CD4-positive, alpha-beta T cell (primary cell): ENCODE measurements at regions not wholly inside any gene's neighbourhood (a gene's known extent, or its start where the extent isn't known, plus 50 kb on each side); places are given as distances from the start of the nearest gene placed in this dataset.
"Not testable (repeated sequence)": the region's sequence is repeated elsewhere in the genome, so short reads cannot be mapped to it uniquely, and the experiment has no call there.

Experiments
- ATAC-seq: fragments of 200-7000 bp; cut with Tn5 transposase; one replicate; pipeline ENCODE4 v1.10.0; 2022; ENCODE audit warnings: mild to moderate bottlenecking; ENCODE audit not compliant: poor library complexity
- CTCF ChIA-PET: fragments of 350-600 bp; sonication (Branson Sonifier 250); formaldehyde crosslinking; loops from one replicate; lab custom pipeline; 2021; ENCODE audit warnings: antibody characterized with exemption, inconsistent platforms; lab: Charles Lee
- POLR2A ChIA-PET: fragments of 350-600 bp; sonication (Branson Sonifier 250); formaldehyde crosslinking; loops from one replicate; lab custom pipeline; 2021; ENCODE audit warnings: antibody characterized with exemption, inconsistent platforms; lab: Charles Lee
- DNase-seq, 14 experiments: peaks; one replicate each; pipeline ENCODE4 v3.0.0-alpha.2; 2013 to 2020; ENCODE audit warnings: mixed read lengths in 2 of 14
- H3K27ac ChIP-seq, 2 donors: one replicate each; pipeline versions ENCODE4 v1.5.1 to v1.7.0; 2013; ENCODE audit warnings: low read length in 2 of 2, low read depth in 1 of 2, mild to moderate bottlenecking in 1 of 2
- H3K27me3 ChIP-seq, 2 experiments: 1 replicate in 1 of 2; 2 replicates in 1 of 2; pipeline versions ENCODE4 v1.6.1 to v1.7.0; 2013; ENCODE audit warnings: low read length in 2 of 2, control low read depth in 1 of 2, mild to moderate bottlenecking in 1 of 2, moderate library complexity in 1 of 2; ENCODE audit not compliant: insufficient read depth in 2 of 2, control insufficient read depth in 1 of 2
- H3K36me3 ChIP-seq: one replicate; pipeline ENCODE4 v1.6.1; 2013; ENCODE audit warnings: low read length, control low read depth; ENCODE audit not compliant: insufficient read depth
- H3K4me1 ChIP-seq: one replicate; pipeline ENCODE4 v1.6.1; 2013; ENCODE audit warnings: low read length, control low read depth; ENCODE audit not compliant: insufficient read depth
- H3K4me3 ChIP-seq: one replicate; pipeline ENCODE4 v1.5.1; 2013; ENCODE audit warnings: mild to moderate bottlenecking, low read length, moderate library complexity
- H3K9me3 ChIP-seq, 2 experiments: 1 replicate in 1 of 2; 2 replicates in 1 of 2; pipeline versions ENCODE4 v1.6.1 to v1.7.0; 2013; ENCODE audit warnings: low read length in 2 of 2, mild to moderate bottlenecking in 2 of 2, control low read depth in 1 of 2, moderate library complexity in 1 of 2; ENCODE audit not compliant: control insufficient read depth in 1 of 2, insufficient read depth in 1 of 2
- H3K27ac Mint-ChIP-seq: one replicate; pipeline ENCODE4 v1.8.0; 2020; ENCODE audit warnings: mixed read lengths
- H3K27me3 Mint-ChIP-seq: one replicate; pipeline ENCODE4 v1.8.0; 2021; ENCODE audit warnings: mixed read lengths
- H3K36me3 Mint-ChIP-seq: one replicate; pipeline ENCODE4 v1.8.0; 2021; ENCODE audit warnings: low read depth, mixed read lengths
- H3K4me1 Mint-ChIP-seq: one replicate; pipeline ENCODE4 v1.8.0; 2021; ENCODE audit warnings: low read depth, mixed read lengths
- H3K4me3 Mint-ChIP-seq: one replicate; pipeline ENCODE4 v1.8.0; 2020; ENCODE audit warnings: mild to moderate bottlenecking, mixed read lengths
- H3K9me3 Mint-ChIP-seq: one replicate; pipeline ENCODE4 v1.8.0; 2020; ENCODE audit warnings: mixed read lengths
- CTCF ChIP-seq: fragments of 200-600 bp; IDR thresholded peaks from one replicate; pipeline ENCODE4 v1.8.0; 2022; ENCODE audit warnings: antibody characterized with exemption, mild to moderate bottlenecking
- intact Hi-C, 2 experiments: fragments of 100-400 bp; cut with DNase I in 1 of 2; cut with micrococcal nuclease in 1 of 2; formaldehyde crosslinking; loops; one replicate each; pipeline versions ENCODE4 v1.15.1 to v1.9.0; 2023 to 2025; cut with DNase I, micrococcal nuclease

- CTCF ChIA-PET, result no interaction called here
- Mint-ChIP-seq H3K36me3 (peaks cover 47% of the 10 kb centered on the region), H3K4me1 (peaks cover 57% of the 10 kb centered on the region), H3K27me3 (no peaks in the 10 kb centered on the region), H3K27ac (no peak overlapping the region), H3K9me3 (no peaks in the 10 kb centered on the region), H3K4me3 (no peak overlapping the region)
- POLR2A ChIA-PET, result no interaction called here
- Histone ChIP-seq H3K4me1 (peaks cover 59% of the 10 kb centered on the region), H3K27me3 (no peaks in the 10 kb centered on the region), H3K9me3 (no peaks in the 10 kb centered on the region), H3K27ac (no peak overlapping the region), H3K4me3 (no peak overlapping the region), H3K36me3 (peaks cover 46% of the 10 kb centered on the region)
- TF ChIP-seq CTCF, result no peak
- DNase-seq (no peak), ATAC-seq (no peak)
- intact Hi-C loops, result loop anchor here in 1 of 2 experiments (5.0 kb wide), 1 partner anchor 354 kb away; no protein-coding TSS in a partner anchor
Measured at GRCh38 chr17:45580924-45581323, 90.4 kb upstream of the PLEKHM1 start.

- intact Hi-C loops, result loop anchor here in 1 of 2 experiments (5.0 kb wide), 1 partner anchor 355 kb away; no protein-coding TSS in a partner anchor
- no peak for ATAC-seq
- Histone ChIP-seq H3K4me1 (peaks cover 59% of the 10 kb centered on the region), H3K4me3 (no peak overlapping the region), H3K36me3 (peaks cover 40% of the 10 kb centered on the region), H3K27ac (no peak overlapping the region), H3K9me3 (no peaks in the 10 kb centered on the region), H3K27me3 (no peaks in the 10 kb centered on the region)
- Mint-ChIP-seq H3K27me3 (no peaks in the 10 kb centered on the region), H3K4me3 (no peak overlapping the region), H3K36me3 (peaks cover 38% of the 10 kb centered on the region), H3K9me3 (no peaks in the 10 kb centered on the region), H3K4me1 (peaks cover 51% of the 10 kb centered on the region), H3K27ac (peak overlapping the region; percentile 98)
- no peak for DNase-seq
- ChIA-PET POLR2A (no interaction called here), CTCF (interaction anchor here (1.7 kb wide), 1 partner anchor 705 kb away, joined by 5 read pairs; no protein-coding TSS in a partner anchor)
- TF ChIP-seq CTCF, result no peak
Measured at GRCh38 chr17:45581860-45582259, 91.3 kb upstream of the PLEKHM1 start.

DNA sequence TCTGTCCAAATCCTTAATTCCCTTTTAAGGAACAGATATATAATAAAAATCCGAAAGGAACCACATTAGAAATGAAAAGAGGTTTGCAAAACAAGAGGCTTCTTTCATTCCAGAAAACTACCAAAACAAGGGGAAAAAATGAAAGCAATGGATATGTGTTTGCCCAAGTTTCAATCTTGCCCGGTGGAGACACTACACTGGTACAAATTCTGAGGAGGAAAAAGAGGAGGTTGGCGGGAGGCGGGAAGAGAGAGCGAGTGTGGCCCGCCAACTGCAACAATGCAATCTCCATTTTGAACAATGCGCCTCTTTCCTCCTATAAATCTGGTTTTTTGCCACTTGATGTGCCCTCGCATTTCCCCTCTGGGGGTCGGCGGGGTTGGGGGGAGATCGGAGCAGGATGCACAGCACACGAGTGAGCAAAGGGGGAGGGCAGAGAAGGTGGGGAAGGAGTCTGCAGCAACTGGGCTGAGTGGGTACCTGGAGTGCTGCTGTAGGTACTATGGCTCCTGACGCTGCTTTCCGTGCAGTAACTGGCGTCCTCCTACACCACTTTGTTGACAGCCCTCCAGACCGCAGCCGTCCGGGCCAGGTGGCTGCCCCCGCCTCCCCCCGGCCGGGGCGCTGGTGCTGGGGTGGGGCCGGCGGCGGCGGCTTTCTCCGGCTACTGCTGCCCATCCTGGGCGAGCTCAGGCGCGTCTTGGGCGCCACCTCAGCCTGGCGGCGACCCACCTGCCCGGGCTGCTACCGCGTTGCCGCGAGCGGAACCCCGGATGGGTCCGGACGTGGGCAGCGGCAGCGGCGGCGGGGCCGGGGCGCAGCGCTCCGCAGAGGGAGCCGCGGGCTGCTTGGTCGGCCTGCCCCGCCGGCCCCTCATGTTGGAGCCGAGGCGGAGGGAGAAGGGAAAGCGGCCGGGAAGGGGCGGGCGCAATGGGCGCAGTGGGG, 93.8 kb upstream of the PLEKHM1 start:
- Mint-ChIP-seq H3K27me3 (no peaks in the 10 kb centered on the region), H3K9me3 (no peaks in the 10 kb centered on the region), H3K4me3 (peak overlapping the region; percentile 99), H3K36me3 (peaks cover 34% of the 10 kb centered on the region), H3K4me1 (peaks cover 38% of the 10 kb centered on the region), H3K27ac (peak overlapping the region; percentile 98)
- H3K4me3 ChIP-seq, result peak overlapping the region; percentile 78
- H3K9me3 ChIP-seq, result no peaks in the 10 kb centered on the region
- no peaks in the 10 kb centered on the region for H3K27me3 ChIP-seq
- peaks cover 21% of the 10 kb centered on the region for H3K36me3 ChIP-seq
- peak overlapping the region; percentile 83 for H3K27ac ChIP-seq
- DNase-seq, result peak; percentile 56 to 89 (median 76)
- POLR2A ChIA-PET, result interaction anchor here (0.7 to 1.7 kb wide), 5 partner anchors 52 to 436 kb away, joined by 3 to 8 read pairs (median 3); partner anchors contain the start of genes HEXIM1 and MAP3K14
- H3K4me1 ChIP-seq, result peaks cover 42% of the 10 kb centered on the region
- CTCF ChIA-PET, result no interaction called here
- peak; percentile 54 for ATAC-seq
- no peak for TF ChIP-seq CTCF
- intact Hi-C loops, result loop anchor here (5.0 kb wide), 3 partner anchors 82 to 362 kb away; partner anchors contain the start of gene FMNL1 (in 1 of the 2)

- Mint-ChIP-seq H3K4me3 (peak overlapping the region; percentile 92), H3K27ac (peak overlapping the region; percentile 98), H3K4me1 (peaks cover 30% of the 10 kb centered on the region), H3K36me3 (peaks cover 29% of the 10 kb centered on the region)
- H3K9me3 Mint-ChIP-seq, H3K9me3 ChIP-seq, H3K27me3 Mint-ChIP-seq, H3K27me3 ChIP-seq, CTCF ChIA-PET: not testable (repeated sequence)
- POLR2A ChIA-PET, result interaction anchor here (0.7 to 2.1 kb wide), 6 partner anchors 51 to 437 kb away, joined by 3 to 8 read pairs (median 3); partner anchors contain the start of genes HEXIM1 and MAP3K14
- intact Hi-C loops, result loop anchor here in 1 of 2 experiments (5.0 kb wide), 2 partner anchors 83 to 363 kb away; partner anchors contain the start of gene FMNL1
- peak; percentile 76 to 94 (median 84) for DNase-seq
- peaks cover 18% of the 10 kb centered on the region for H3K36me3 ChIP-seq
- peak overlapping the region; percentile 4 to 83 for H3K27ac ChIP-seq
- peaks cover 36% of the 10 kb centered on the region for H3K4me1 ChIP-seq
- ATAC-seq, result peak; percentile 73
- H3K4me3 ChIP-seq, result peak overlapping the region; percentile 78
Measured at GRCh38 chr17:45585037-45585733, 94.7 kb upstream of the PLEKHM1 start.
